ENCODE measurements at regions not wholly inside any gene's neighbourhood (a gene's known extent, or its start where the extent isn't known, plus 50 kb on each side); places are given as distances from the start of the nearest gene placed in this dataset.

DNA sequence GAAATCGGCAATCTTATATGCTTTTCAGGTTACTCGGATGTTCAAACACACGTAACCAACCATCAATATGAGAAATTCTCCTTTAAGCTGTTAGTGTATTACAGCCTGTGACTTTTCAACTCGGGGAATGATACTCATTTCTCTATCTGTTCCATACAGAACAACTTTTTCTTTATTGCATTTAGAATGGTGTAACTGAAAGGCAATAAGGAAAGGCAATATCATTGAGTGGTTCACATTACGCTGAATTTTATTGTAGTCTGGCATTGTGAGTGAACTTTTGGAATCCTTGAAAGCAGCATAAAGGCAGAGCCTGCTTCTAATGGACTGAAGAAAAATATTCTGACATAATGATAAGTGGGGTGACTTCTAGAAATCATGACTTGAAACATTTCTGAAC, 54.4 kb upstream of the MEF2C start:
- DNase-seq = no peak

DNA sequence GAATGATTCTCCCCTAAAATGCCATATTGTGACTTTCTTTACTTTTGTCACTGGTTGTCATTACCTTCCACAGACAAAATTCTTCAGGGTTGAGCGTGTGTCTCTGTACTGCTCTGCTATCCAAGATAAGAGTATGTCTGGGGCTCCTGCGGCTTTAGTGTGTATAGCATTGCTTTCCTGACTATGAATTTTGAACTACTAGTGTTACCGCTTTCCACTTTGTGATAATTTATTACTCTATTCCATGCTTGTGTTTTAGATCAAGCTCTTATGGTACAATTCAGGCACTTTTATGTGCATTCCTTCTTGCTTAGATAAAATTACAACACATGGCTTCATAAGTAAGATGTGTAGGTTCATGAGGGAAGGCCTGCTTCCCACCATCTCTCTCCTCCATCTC, 51.5 kb upstream of the MEF2C start:
- DNase-seq = no peak

Measured in central memory CD4-positive, alpha-beta T cell (primary cell).